Effector memory CD8-positive, alpha-beta T cell (primary cell): ENCODE measurements at regions not wholly inside any gene's neighbourhood (a gene's known extent, or its start where the extent isn't known, plus 50 kb on each side); places are given as distances from the start of the nearest gene placed in this dataset.

ENCODE experiments used
- ATAC-seq: fragments of 150-1000 bp; cut with Tn5 transposase; replicated peaks from 2 replicates; pipeline ENCODE4 v1.10.0; 2021; ENCODE audit warnings: mild to moderate bottlenecking, moderate library complexity
- DNase-seq, 3 experiments: peaks; one replicate each; pipeline ENCODE4 v3.0.0; 2021
- H3K27ac Mint-ChIP-seq, 2 donors: one replicate each; pipeline ENCODE4 v1.8.0; 2022; ENCODE audit warnings: mild to moderate bottlenecking in 2 of 2, mixed read lengths in 2 of 2, moderate library complexity in 2 of 2
- H3K27me3 Mint-ChIP-seq, 2 donors: one replicate each; pipeline ENCODE4 v1.8.0; 2022; ENCODE audit warnings: mixed read lengths in 2 of 2
- H3K36me3 Mint-ChIP-seq: one replicate; pipeline ENCODE4 v1.8.0; 2022; ENCODE audit warnings: mild to moderate bottlenecking, moderate library complexity, mixed read lengths; ENCODE audit not compliant: insufficient read depth
- H3K4me1 Mint-ChIP-seq, 2 donors: one replicate each; pipeline ENCODE4 v1.8.0; 2022; ENCODE audit warnings: low read depth in 2 of 2, mixed read lengths in 2 of 2
- H3K4me3 Mint-ChIP-seq, 2 donors: one replicate each; pipeline ENCODE4 v1.8.0; 2022; ENCODE audit warnings: mild to moderate bottlenecking in 2 of 2, mixed read lengths in 2 of 2, moderate library complexity in 2 of 2
- H3K9me3 Mint-ChIP-seq, 2 donors: one replicate each; pipeline ENCODE4 v1.8.0; 2022; ENCODE audit warnings: mixed read lengths in 2 of 2

- peaks cover 7% of the 10 kb centered on the region for H3K36me3 Mint-ChIP-seq
These were observed 51.4 kb upstream of the ID3 start for GRCh38 chr1:23610677-23611076.

DNA sequence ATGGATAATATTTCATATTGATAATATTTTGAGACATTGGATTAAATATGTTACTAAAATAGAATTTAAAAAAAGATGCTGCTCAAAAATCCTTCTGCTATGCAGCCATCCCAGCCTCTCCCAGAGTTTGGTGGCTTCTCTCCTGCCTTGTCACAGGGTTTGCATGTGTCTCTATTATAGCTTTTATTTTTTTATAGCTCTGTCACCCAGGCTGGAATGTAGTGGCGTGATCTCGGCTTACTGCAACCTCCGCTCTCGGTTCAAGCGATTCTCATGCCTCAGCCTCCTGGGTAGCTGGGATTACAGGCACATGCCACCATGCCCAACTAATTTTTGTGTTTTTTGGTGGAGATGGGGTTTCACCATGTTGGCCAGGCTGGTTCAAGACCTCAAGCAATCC is 50.7 kb upstream of the ID3 start:
- Mint-ChIP-seq H3K27ac (no peak overlapping the region), H3K27me3 (no peaks in the 10 kb centered on the region), H3K36me3 (peaks cover 7% of the 10 kb centered on the region), H3K4me3 (no peak overlapping the region), H3K4me1 (peaks cover 26 to 31% of the 10 kb centered on the region in 2 donors), H3K9me3 (no peaks in the 10 kb centered on the region)
- DNase-seq (no peak), ATAC-seq (no peak)

More at GRCh38 chr1:23610677-23611076, 51.4 kb upstream of the ID3 start:
- Mint-ChIP-seq H3K27ac (peak overlapping the region in 1 of 2 donors; percentile 79), H3K4me1 (peaks cover 26 to 37% of the 10 kb centered on the region in 2 donors), H3K4me3 (peak overlapping the region in 1 of 2 donors; percentile 36), H3K9me3 (no peaks in the 10 kb centered on the region), H3K27me3 (no peaks in the 10 kb centered on the region)
- DNase-seq (no peak), ATAC-seq (no peak)
